B cell (primary cell): ENCODE measurements at regions not wholly inside any gene's neighbourhood (a gene's known extent, or its start where the extent isn't known, plus 50 kb on each side); places are given as distances from the start of the nearest gene placed in this dataset.

Experiments used
- ATAC-seq: fragments of 200-7000 bp; cut with Tn5 transposase; one replicate; pipeline ENCODE4 v1.10.0; 2021; ENCODE audit warnings: low read depth, mild to moderate bottlenecking, moderate number of reproducible peaks, moderate library complexity
- CTCF ChIA-PET: fragments of 350-600 bp; sonication (Branson Sonifier 250); formaldehyde crosslinking; loops from one replicate; lab custom pipeline; 2021; ENCODE audit warnings: antibody characterized with exemption, inconsistent platforms; lab: Charles Lee
- POLR2A ChIA-PET: fragments of 350-600 bp; sonication (Branson Sonifier 250); formaldehyde crosslinking; loops from one replicate; lab custom pipeline; 2021; ENCODE audit warnings: antibody characterized with exemption; lab: Charles Lee
- DNase-seq: peaks from one replicate; pipeline ENCODE4 v3.0.0; 2013
- H2AFZ ChIP-seq: 2 replicates; pipeline ENCODE4 v1.6.1; 2012; ENCODE audit warnings: mild to moderate bottlenecking, low read depth, low read length; ENCODE audit not compliant: insufficient read depth, poor library complexity, severe bottlenecking
- H3K27ac ChIP-seq, 2 donors: 1 replicate in 1 of 2; 2 replicates in 1 of 2; pipeline ENCODE4 v1.5.1; 2012 to 2013; ENCODE audit warnings: low read length in 2 of 2, mild to moderate bottlenecking in 2 of 2, moderate library complexity in 1 of 2
- H3K27me3 ChIP-seq, 4 experiments: fragments of 200-600 bp in 1 of 4; sonication (generic) in 1 of 4; replicated peaks in 1 of 4; 1 replicate in 2 of 4; 2 replicates in 2 of 4; pipeline versions ENCODE4 v1.6.1 to v1.7.0; 2013 to 2016; ENCODE audit warnings: low read length in 3 of 4, mild to moderate bottlenecking in 2 of 4, mixed read lengths in 1 of 4, moderate library complexity in 1 of 4; ENCODE audit not compliant: insufficient read depth in 4 of 4, control insufficient read depth in 3 of 4; ENCODE audit errors: control extremely low read depth in 1 of 4
- H3K36me3 ChIP-seq, 2 experiments: replicated peaks in 1 of 2; 1 replicate in 1 of 2; 2 replicates in 1 of 2; pipeline versions ENCODE4 v1.6.1 to v1.7.1; 2013; ENCODE audit warnings: low read length in 1 of 2; ENCODE audit not compliant: insufficient read depth in 2 of 2, control insufficient read depth in 1 of 2; ENCODE audit errors: control extremely low read depth in 1 of 2, extremely low read depth in 1 of 2
- H3K4me1 ChIP-seq, 2 donors: fragments of 200-600 bp in 1 of 2; sonication (generic) in 1 of 2; 1 replicate in 1 of 2; 2 replicates in 1 of 2; pipeline versions ENCODE4 v1.5.1 to v1.6.1; 2013 to 2017; ENCODE audit warnings: low read length in 2 of 2; ENCODE audit not compliant: control insufficient read depth in 2 of 2, insufficient read depth in 2 of 2
- H3K4me2 ChIP-seq: replicated peaks from 2 replicates; pipeline ENCODE3; 2012; ENCODE audit warnings: mild to moderate bottlenecking, low read depth, low read length; ENCODE audit not compliant: poor library complexity, severe bottlenecking
- H3K4me3 ChIP-seq, 5 experiments: fragments of 200-600 bp in 1 of 5; sonication (generic) in 1 of 5; 1 replicate in 3 of 5; 2 replicates in 2 of 5; pipeline versions ENCODE4 v1.5.1 to v1.7.0; 2011 to 2016; ENCODE audit warnings: low read length in 4 of 5, mild to moderate bottlenecking in 4 of 5, low read depth in 2 of 5, control low read depth in 1 of 5, moderate library complexity in 1 of 5; ENCODE audit not compliant: insufficient read depth in 1 of 5; ENCODE audit errors: control extremely low read depth in 1 of 5, extremely low read depth in 1 of 5
- H3K79me2 ChIP-seq: fragments of 200-600 bp; sonication (generic); one replicate; pipeline ENCODE4 v1.6.0; 2016; ENCODE audit warnings: low read length; ENCODE audit not compliant: control insufficient read depth, insufficient read depth
- H3K9ac ChIP-seq: fragments of 200-600 bp; sonication (generic); 2 replicates; pipeline ENCODE4 v1.6.1; 2017; ENCODE audit warnings: mild to moderate bottlenecking, low read length, moderate library complexity
- H3K9me3 ChIP-seq, 3 donors: one replicate each; pipeline versions ENCODE4 v1.6.1 to v1.7.1; 2013; ENCODE audit warnings: low read length in 2 of 3; ENCODE audit not compliant: control insufficient read depth in 2 of 3, insufficient read depth in 1 of 3; ENCODE audit errors: control extremely low read depth in 1 of 3
- H4K20me1 ChIP-seq: 2 replicates; pipeline ENCODE4 v1.6.0; 2012; ENCODE audit warnings: mild to moderate bottlenecking, low read length; ENCODE audit not compliant: insufficient read depth, control insufficient read depth, poor library complexity, severe bottlenecking
- H3K27ac Mint-ChIP-seq: one replicate; pipeline ENCODE4 v1.8.0; 2021; ENCODE audit warnings: mixed read lengths
- H3K27me3 Mint-ChIP-seq: one replicate; pipeline ENCODE4 v1.8.0; 2021; ENCODE audit warnings: mixed read lengths
- H3K4me1 Mint-ChIP-seq: one replicate; pipeline ENCODE4 v1.8.0; 2021; ENCODE audit warnings: mixed read lengths
- H3K4me3 Mint-ChIP-seq: one replicate; pipeline ENCODE4 v1.8.0; 2021; ENCODE audit warnings: mixed read lengths
- H3K9me3 Mint-ChIP-seq: one replicate; pipeline ENCODE4 v1.8.0; 2022; ENCODE audit warnings: mixed read lengths; ENCODE audit not compliant: insufficient read depth
- CTCF ChIP-seq: fragments of 200-600 bp; IDR thresholded peaks from one replicate; pipeline ENCODE4 v1.8.0; 2022; ENCODE audit warnings: antibody characterized with exemption, mild to moderate bottlenecking
- EZH2 ChIP-seq: IDR thresholded peaks from 2 replicates; pipeline ENCODE4 v1.6.1; 2012; ENCODE audit warnings: borderline replicate concordance, low read depth, mild to moderate bottlenecking, moderate library complexity, low read length; ENCODE audit not compliant: insufficient read depth, poor library complexity, severe bottlenecking
- WGBS: methylation state at CpG from one replicate; pipeline ENCODE4 v1.1.5; 2013; ENCODE audit warnings: missing lambda C conversion rate; ENCODE audit not compliant: insufficient coverage; 5-methylcytosine and 5-hydroxymethylcytosine counted together
- intact Hi-C: fragments of 100-400 bp; cut with micrococcal nuclease; formaldehyde crosslinking; loops from one replicate; pipeline ENCODE4 v1.10.0; 2022

- TF ChIP-seq CTCF (no peak), EZH2 (no peak)
- no peak overlapping the region for H2AFZ ChIP-seq
- H3K4me1 ChIP-seq: no peaks in the 10 kb centered on the region
- no peak overlapping the region for H3K4me2 ChIP-seq
- H3K9ac ChIP-seq: no peak overlapping the region
- ATAC-seq (no peak), DNase-seq (no peak)
- no peak overlapping the region for H3K27ac ChIP-seq
- no peak overlapping the region for H3K27ac Mint-ChIP-seq
- peaks cover 0 to 13% (median 0%) of the 10 kb centered on the region in 3 donors for H3K9me3 ChIP-seq
- no peak overlapping the region for H3K4me3 Mint-ChIP-seq
- H3K79me2 ChIP-seq: no peaks in the 10 kb centered on the region
- H3K27me3 Mint-ChIP-seq: peaks cover 6% of the 10 kb centered on the region
- H4K20me1 ChIP-seq: no peaks in the 10 kb centered on the region
- H3K4me1 Mint-ChIP-seq: no peaks in the 10 kb centered on the region
- intact Hi-C loops: no loop called here
- no peaks in the 10 kb centered on the region for H3K36me3 ChIP-seq
- no peaks in the 10 kb centered on the region for H3K9me3 Mint-ChIP-seq
- WGBS: 76% methylated on average over 6 of the region's 6 CpGs
- no peaks in the 10 kb centered on the region for H3K27me3 ChIP-seq
- ChIA-PET CTCF (no interaction called here), POLR2A (no interaction called here)
- H3K4me3 ChIP-seq: no peak overlapping the region
These were observed 172.3 kb downstream of the ERMARD start for GRCh38 chr6:169923468-169924464.
